ENCODE measurements at regions not wholly inside any gene's neighbourhood (a gene's known extent, or its start where the extent isn't known, plus 50 kb on each side); places are given as distances from the start of the nearest gene placed in this dataset.

DNA sequence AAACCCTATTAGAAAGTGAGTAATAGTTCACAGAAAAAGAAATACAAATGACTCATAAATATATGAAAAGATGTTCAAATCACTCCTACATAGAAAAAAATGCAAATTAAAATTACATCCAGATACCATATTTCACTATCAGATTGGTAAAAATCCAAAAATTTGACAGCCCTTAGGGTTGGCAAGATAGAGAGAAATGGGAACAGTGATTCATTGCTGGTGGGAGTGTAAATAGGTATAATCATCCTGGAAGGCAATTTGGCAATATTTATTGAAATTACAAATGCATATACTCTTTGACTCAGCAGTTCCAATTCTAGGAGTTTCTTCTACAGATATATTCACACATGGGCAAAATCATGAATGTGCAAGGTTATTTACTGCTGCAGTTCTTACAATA is 273.5 kb downstream of the NR2F1-AS1 start:
- no peak overlapping the region for H3K27ac Mint-ChIP-seq (ENCODE audit: unreplicated experiment)
- no peak overlapping the region for H3K4me3 Mint-ChIP-seq (ENCODE audit: low read depth, unreplicated experiment)
- peaks cover 2% of the 10 kb centered on the region for H3K9me3 Mint-ChIP-seq (ENCODE audit: low read depth, unreplicated experiment)
- CTCF ChIA-PET, result no interaction called here
- H3K27me3 Mint-ChIP-seq (ENCODE audit: unreplicated experiment), result no peaks in the 10 kb centered on the region
- peaks cover 26% of the 10 kb centered on the region for H3K4me1 Mint-ChIP-seq (ENCODE audit: low read depth, unreplicated experiment)
- TF ChIP-seq, protein P1, sequence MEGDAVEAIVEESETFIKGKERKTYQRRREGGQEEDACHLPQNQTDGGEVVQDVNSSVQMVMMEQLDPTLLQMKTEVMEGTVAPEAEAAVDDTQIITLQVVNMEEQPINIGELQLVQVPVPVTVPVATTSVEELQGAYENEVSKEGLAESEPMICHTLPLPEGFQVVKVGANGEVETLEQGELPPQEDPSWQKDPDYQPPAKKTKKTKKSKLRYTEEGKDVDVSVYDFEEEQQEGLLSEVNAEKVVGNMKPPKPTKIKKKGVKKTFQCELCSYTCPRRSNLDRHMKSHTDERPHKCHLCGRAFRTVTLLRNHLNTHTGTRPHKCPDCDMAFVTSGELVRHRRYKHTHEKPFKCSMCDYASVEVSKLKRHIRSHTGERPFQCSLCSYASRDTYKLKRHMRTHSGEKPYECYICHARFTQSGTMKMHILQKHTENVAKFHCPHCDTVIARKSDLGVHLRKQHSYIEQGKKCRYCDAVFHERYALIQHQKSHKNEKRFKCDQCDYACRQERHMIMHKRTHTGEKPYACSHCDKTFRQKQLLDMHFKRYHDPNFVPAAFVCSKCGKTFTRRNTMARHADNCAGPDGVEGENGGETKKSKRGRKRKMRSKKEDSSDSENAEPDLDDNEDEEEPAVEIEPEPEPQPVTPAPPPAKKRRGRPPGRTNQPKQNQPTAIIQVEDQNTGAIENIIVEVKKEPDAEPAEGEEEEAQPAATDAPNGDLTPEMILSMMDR (IDR thresholded peaks at IDR 0.05; ENCODE audit: unreplicated experiment), result no peak
- no TSS peak for BruUV-seq (replicated peaks)
- no peaks in the 10 kb centered on the region for H3K36me3 Mint-ChIP-seq (ENCODE audit: insufficient read depth, unreplicated experiment)
- intact Hi-C loops (cut with micrococcal nuclease; ENCODE audit: unreplicated experiment), result no loop called here
- no peak for DNase-seq

DNA sequence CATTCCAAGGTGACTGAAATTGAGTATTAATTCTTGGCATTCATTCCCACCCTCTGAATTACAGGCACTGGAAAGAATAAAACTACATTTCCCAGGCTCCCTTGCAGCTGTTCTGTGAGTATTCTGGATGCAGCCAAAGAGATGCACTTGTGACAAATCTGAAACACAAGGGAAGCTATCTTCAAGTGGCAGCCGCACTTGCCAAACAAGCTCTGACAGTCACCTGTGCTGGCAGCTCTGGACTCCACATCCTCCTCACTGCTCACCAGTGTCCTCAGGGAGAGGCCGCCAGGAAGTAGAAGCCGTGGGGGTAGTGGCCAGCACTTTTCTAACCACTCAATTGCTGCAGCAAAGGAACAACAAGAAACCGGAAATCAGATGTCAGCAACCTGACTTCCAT is 275.0 kb downstream of the NR2F1-AS1 start:
- intact Hi-C loops (cut with micrococcal nuclease; ENCODE audit: unreplicated experiment), result no loop called here
- H3K27me3 Mint-ChIP-seq (ENCODE audit: unreplicated experiment), result no peaks in the 10 kb centered on the region
- peak; percentile 38 for DNase-seq
- H3K27ac Mint-ChIP-seq (ENCODE audit: unreplicated experiment), result no peak overlapping the region
- CTCF ChIA-PET, result no interaction called here
- TF ChIP-seq, protein P1 (IDR thresholded peaks at IDR 0.05; ENCODE audit: unreplicated experiment), result no peak
- BruUV-seq (replicated peaks), result no TSS peak
- peaks cover 26% of the 10 kb centered on the region for H3K4me1 Mint-ChIP-seq (ENCODE audit: low read depth, unreplicated experiment)
- no peaks in the 10 kb centered on the region for H3K36me3 Mint-ChIP-seq (ENCODE audit: insufficient read depth, unreplicated experiment)
- no peak overlapping the region for H3K4me3 Mint-ChIP-seq (ENCODE audit: low read depth, unreplicated experiment)
- H3K9me3 Mint-ChIP-seq (ENCODE audit: low read depth, unreplicated experiment), result no peaks in the 10 kb centered on the region

DNA sequence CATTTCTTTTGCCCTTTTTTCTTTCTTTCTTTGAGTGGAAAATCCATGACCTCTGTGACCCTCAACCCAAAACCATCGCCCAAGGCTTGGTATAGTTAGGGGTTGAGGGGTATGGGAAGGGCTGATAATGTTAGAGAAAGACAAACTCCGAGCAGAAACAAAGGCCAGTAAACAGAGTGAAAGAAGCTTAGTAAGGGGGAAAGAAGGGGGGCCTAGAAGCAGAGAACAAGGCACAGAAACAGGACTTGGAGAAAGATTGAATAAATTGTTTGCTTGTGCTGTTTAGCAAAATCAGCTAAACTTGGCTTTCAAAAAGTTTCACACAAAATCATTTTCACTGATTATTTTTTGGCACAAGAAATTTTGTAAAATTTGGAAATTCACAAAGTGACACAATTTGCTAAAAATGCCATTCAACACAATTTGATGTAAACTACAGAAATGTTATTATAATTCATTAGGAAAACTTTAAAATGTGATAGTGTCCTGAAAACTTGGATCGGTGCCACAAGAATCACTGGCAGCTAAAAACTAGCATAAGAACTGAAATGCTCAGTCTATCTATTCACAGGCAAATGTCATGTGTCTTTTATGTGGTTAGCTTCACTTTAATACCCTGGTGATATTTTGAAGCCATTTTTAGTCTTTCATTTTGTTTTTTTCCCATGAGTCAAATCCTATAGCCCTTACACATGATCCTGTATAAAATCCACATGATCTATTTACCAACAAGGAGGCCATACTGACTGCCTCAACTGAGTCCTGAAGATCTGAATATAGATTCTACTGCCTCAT is 276.4 kb downstream of the NR2F1-AS1 start:
- H3K4me3 Mint-ChIP-seq (ENCODE audit: low read depth, unreplicated experiment), result no peak overlapping the region
- no TSS peak for BruUV-seq (replicated peaks)
- no peak overlapping the region for H3K27ac Mint-ChIP-seq (ENCODE audit: unreplicated experiment)
- peaks cover 26% of the 10 kb centered on the region for H3K4me1 Mint-ChIP-seq (ENCODE audit: low read depth, unreplicated experiment)
- H3K9me3 Mint-ChIP-seq (ENCODE audit: low read depth, unreplicated experiment), result no peaks in the 10 kb centered on the region
- H3K36me3 Mint-ChIP-seq (ENCODE audit: insufficient read depth, unreplicated experiment), result no peaks in the 10 kb centered on the region
- TF ChIP-seq, protein P1 (IDR thresholded peaks at IDR 0.05; ENCODE audit: unreplicated experiment), result no peak
- CTCF ChIA-PET, result interaction anchor here (0.6 kb wide), 1 partner anchor 1317 kb away, joined by 3 read pairs; no protein-coding TSS in a partner anchor
- DNase-seq, result no peak
- H3K27me3 Mint-ChIP-seq (ENCODE audit: unreplicated experiment), result no peaks in the 10 kb centered on the region
- intact Hi-C loops (cut with micrococcal nuclease; ENCODE audit: unreplicated experiment), result no loop called here

DNA sequence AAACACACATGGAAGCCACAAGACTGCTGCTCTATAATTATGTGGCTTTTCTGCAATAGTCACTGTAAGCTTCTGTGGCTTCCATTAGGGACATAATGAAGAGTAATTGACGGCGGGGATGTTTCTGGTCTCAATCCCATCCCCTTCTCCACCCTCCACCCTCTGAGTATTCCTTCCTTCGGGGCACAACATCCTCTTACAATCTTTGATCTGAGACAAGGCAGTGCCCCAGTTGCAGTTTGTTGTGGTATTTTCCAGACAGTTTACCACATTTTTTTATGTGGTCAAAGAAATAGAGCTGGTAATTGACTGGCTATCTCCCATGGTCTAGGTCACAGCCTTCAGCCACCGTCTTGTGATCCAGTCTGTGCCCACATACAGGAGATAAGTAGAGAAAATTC is 277.7 kb downstream of the NR2F1-AS1 start:
- Mint-ChIP-seq H3K27me3 (ENCODE audit: unreplicated experiment) (no peaks in the 10 kb centered on the region), H3K4me3 (ENCODE audit: low read depth, unreplicated experiment) (no peak overlapping the region), H3K27ac (ENCODE audit: unreplicated experiment) (no peak overlapping the region), H3K9me3 (ENCODE audit: low read depth, unreplicated experiment) (no peaks in the 10 kb centered on the region), H3K4me1 (ENCODE audit: low read depth, unreplicated experiment) (peaks cover 20% of the 10 kb centered on the region), H3K36me3 (ENCODE audit: insufficient read depth, unreplicated experiment) (no peaks in the 10 kb centered on the region)
- TF ChIP-seq, protein P1 (IDR thresholded peaks at IDR 0.05; ENCODE audit: unreplicated experiment), result no peak
- intact Hi-C loops (cut with micrococcal nuclease; ENCODE audit: unreplicated experiment), result no loop called here
- no TSS peak for BruUV-seq (replicated peaks)
- CTCF ChIA-PET, result no interaction called here
- DNase-seq, result no peak
